ENCODE measurements at regions not wholly inside any gene's neighbourhood (a gene's known extent, or its start where the extent isn't known, plus 50 kb on each side); places are given as distances from the start of the nearest gene placed in this dataset.

- H3K4me3 Mint-ChIP-seq (ENCODE audit: unreplicated experiment), result no peak overlapping the region
- peaks cover 31% of the 10 kb centered on the region for H3K4me1 Mint-ChIP-seq (ENCODE audit: low read depth)
- H3K27ac Mint-ChIP-seq (ENCODE audit: unreplicated experiment), result peak overlapping the region; percentile 3
- DNase-seq (ENCODE audit: low spot score), result no peak
- H3K9me3 Mint-ChIP-seq (ENCODE audit: low read depth), result no peaks in the 10 kb centered on the region
- TF ChIP-seq CTCF (IDR thresholded peaks at IDR 0.05), result no peak
- H3K36me3 Mint-ChIP-seq (ENCODE audit: low read depth), result no peaks in the 10 kb centered on the region
- peaks cover 5% of the 10 kb centered on the region for H3K27me3 Mint-ChIP-seq (ENCODE audit: low read depth)
Measured at GRCh38 chr5:175219366-175219765, 224.6 kb downstream of the DRD1 start.

GRCh38 chr5:175216991-175217390, 227.0 kb downstream of the DRD1 start:
- H3K9me3 Mint-ChIP-seq (ENCODE audit: low read depth), result no peaks in the 10 kb centered on the region
- H3K4me1 Mint-ChIP-seq (ENCODE audit: low read depth), result peaks cover 36% of the 10 kb centered on the region
- TF ChIP-seq CTCF (IDR thresholded peaks at IDR 0.05), result no peak
- H3K27ac Mint-ChIP-seq (ENCODE audit: unreplicated experiment), result peak overlapping the region; percentile 88
- no peaks in the 10 kb centered on the region for H3K36me3 Mint-ChIP-seq (ENCODE audit: low read depth)
- DNase-seq (ENCODE audit: low spot score), result no peak
- no peaks in the 10 kb centered on the region for H3K27me3 Mint-ChIP-seq (ENCODE audit: low read depth)
- H3K4me3 Mint-ChIP-seq (ENCODE audit: unreplicated experiment), result peak overlapping the region; percentile 26

- TF ChIP-seq CTCF (IDR thresholded peaks at IDR 0.05), result no peak
- Mint-ChIP-seq H3K4me1 (ENCODE audit: low read depth) (peaks cover 35% of the 10 kb centered on the region), H3K9me3 (ENCODE audit: low read depth) (no peaks in the 10 kb centered on the region), H3K4me3 (ENCODE audit: unreplicated experiment) (no peak overlapping the region), H3K27me3 (ENCODE audit: low read depth) (no peaks in the 10 kb centered on the region), H3K36me3 (ENCODE audit: low read depth) (no peaks in the 10 kb centered on the region), H3K27ac (ENCODE audit: unreplicated experiment) (peak overlapping the region; percentile 88)
- DNase-seq (ENCODE audit: low spot score), result no peak
Measured at GRCh38 chr5:175215906-175216305, 228.1 kb downstream of the DRD1 start.

GRCh38 chr5:175214152-175214551, 229.8 kb downstream of the DRD1 start:
- Mint-ChIP-seq H3K9me3 (ENCODE audit: low read depth) (peaks cover 5% of the 10 kb centered on the region), H3K27ac (ENCODE audit: unreplicated experiment) (peak overlapping the region; percentile 45), H3K4me1 (ENCODE audit: low read depth) (peaks cover 22% of the 10 kb centered on the region), H3K36me3 (ENCODE audit: low read depth) (no peaks in the 10 kb centered on the region), H3K27me3 (ENCODE audit: low read depth) (no peaks in the 10 kb centered on the region), H3K4me3 (ENCODE audit: unreplicated experiment) (no peak overlapping the region)
- TF ChIP-seq CTCF (IDR thresholded peaks at IDR 0.05), result no peak
- no peak for DNase-seq (ENCODE audit: low spot score)

DNA sequence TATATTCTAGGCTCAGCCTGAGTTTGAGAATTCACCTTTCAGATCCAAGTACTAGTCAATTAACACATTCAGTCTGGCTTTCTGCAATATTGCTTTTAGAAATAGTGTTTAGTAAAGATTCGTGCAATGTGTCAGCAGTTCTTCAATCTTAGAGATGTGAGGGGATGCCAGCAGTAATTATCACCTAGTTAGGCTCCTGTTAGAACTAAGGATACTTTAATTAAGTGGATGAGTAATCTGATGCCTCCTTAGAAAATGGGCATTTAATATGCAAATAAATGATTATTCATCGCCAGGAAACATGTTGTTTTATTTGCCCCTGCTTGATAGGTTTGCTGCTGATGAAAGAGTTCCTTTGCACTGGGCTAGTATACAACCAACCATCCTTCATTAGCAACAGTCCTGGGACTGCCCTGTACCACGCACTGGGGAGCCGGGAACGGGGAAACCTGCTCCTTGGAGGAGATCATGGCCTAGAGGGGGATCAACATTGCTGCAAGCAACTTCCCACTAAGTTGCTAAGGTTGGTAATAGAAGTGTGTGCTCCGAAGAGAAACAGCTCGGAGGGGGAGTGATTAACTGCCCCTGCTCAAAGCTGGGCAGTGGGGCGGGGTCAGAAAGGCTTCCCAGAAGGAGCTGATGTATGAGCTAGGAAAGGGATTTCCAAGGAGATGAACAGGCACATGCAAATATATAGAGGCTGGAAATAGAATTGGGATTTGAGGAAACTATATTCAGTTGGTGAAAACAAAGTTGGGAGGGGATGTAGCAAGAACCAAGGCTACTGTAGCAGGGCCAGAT, 231.8 kb downstream of the DRD1 start:
- no peak for TF ChIP-seq CTCF (IDR thresholded peaks at IDR 0.05)
- H3K27me3 Mint-ChIP-seq (ENCODE audit: low read depth), result peaks cover 6% of the 10 kb centered on the region
- DNase-seq (ENCODE audit: low spot score), result no peak
- no peak overlapping the region for H3K4me3 Mint-ChIP-seq (ENCODE audit: unreplicated experiment)
- peaks cover 20% of the 10 kb centered on the region for H3K4me1 Mint-ChIP-seq (ENCODE audit: low read depth)
- H3K9me3 Mint-ChIP-seq (ENCODE audit: low read depth), result peaks cover 5% of the 10 kb centered on the region
- no peak overlapping the region for H3K27ac Mint-ChIP-seq (ENCODE audit: unreplicated experiment)
- H3K36me3 Mint-ChIP-seq (ENCODE audit: low read depth), result no peaks in the 10 kb centered on the region
